ENCODE measurements at regions not wholly inside any gene's neighbourhood (a gene's known extent, or its start where the extent isn't known, plus 50 kb on each side); places are given as distances from the start of the nearest gene placed in this dataset.

DNA sequence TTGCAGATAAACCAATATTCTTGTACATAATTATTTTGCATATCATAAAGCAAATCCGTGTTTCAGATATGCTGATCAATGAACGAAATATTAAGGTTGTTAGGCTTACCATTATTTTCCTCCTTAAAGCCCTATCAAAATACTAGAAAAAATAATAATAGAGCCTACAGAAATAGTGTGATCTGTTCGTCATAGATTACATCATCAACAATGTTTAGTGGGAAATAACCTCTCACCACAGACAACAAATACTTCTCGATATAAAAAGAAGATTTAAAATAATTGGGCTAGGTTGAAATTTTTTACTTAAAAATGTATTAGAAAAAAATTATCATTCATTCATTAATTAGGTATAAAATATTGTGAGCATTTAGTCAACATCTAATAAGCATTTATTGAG, 71.0 kb upstream of the ADCY2 start:
- no peak for DNase-seq (ENCODE audit: extremely low spot score, unreplicated experiment)
- Mint-ChIP-seq H3K36me3 (no peaks in the 10 kb centered on the region), H3K9me3 (no peaks in the 10 kb centered on the region), H3K4me1 (ENCODE audit: unreplicated experiment) (peaks cover 14% of the 10 kb centered on the region), H3K4me3 (no peak overlapping the region), H3K27me3 (peaks cover 3% of the 10 kb centered on the region), H3K27ac (no peak overlapping the region)
- TF ChIP-seq, protein P1, sequence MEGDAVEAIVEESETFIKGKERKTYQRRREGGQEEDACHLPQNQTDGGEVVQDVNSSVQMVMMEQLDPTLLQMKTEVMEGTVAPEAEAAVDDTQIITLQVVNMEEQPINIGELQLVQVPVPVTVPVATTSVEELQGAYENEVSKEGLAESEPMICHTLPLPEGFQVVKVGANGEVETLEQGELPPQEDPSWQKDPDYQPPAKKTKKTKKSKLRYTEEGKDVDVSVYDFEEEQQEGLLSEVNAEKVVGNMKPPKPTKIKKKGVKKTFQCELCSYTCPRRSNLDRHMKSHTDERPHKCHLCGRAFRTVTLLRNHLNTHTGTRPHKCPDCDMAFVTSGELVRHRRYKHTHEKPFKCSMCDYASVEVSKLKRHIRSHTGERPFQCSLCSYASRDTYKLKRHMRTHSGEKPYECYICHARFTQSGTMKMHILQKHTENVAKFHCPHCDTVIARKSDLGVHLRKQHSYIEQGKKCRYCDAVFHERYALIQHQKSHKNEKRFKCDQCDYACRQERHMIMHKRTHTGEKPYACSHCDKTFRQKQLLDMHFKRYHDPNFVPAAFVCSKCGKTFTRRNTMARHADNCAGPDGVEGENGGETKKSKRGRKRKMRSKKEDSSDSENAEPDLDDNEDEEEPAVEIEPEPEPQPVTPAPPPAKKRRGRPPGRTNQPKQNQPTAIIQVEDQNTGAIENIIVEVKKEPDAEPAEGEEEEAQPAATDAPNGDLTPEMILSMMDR (conservative IDR thresholded peaks at IDR 0.05) = no peak

DNA sequence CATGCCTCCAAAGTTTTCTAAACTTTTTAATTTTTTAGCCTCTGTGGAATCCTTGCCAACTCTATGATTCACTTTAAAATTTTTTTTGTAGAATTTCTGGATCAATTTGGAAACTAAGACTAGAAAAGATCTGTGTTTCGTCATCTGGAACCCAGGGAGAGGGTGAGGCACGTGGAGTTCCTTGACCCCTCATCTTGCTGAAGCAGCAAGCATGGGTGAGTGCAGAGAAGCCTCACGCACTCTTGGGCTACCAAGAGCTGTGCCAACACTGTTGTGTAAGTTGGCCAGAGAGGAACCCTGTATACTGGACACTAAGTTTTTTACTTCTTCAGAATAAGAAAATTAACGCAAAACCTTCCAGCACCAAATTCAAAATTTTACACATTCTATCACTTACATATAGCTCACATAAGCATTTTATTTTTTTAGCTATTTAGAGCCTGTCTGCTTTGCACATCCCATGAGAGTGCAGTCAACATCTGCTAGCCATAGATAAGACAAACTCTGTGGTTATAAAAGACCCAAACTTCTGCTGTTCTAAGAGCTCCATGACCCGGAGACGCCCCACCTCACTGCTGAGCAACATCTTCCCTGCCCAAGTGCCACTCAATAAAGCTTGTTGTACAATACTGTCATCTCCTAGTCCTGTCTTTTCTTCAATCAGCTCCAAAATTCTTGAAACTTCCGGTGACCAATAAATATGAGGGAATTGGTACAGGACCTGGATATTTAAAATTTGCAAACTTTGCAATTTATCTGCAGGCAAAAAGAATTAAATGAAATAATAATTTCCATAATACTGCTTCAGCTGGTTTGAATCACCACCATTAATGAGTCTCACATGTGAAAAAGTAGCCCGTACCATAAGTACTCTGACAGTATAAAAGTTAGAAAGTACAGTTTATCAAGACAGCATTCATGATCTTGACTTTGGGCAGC, 69.7 kb upstream of the ADCY2 start:
- TF ChIP-seq, protein P1 (conservative IDR thresholded peaks at IDR 0.05) = no peak
- no peaks in the 10 kb centered on the region for H3K9me3 Mint-ChIP-seq
- H3K27me3 Mint-ChIP-seq = peaks cover 4% of the 10 kb centered on the region
- H3K4me1 Mint-ChIP-seq (ENCODE audit: unreplicated experiment) = peaks cover 28% of the 10 kb centered on the region
- no peak overlapping the region for H3K4me3 Mint-ChIP-seq
- H3K27ac Mint-ChIP-seq = no peak overlapping the region
- DNase-seq (ENCODE audit: extremely low spot score, unreplicated experiment) = no peak
- no peaks in the 10 kb centered on the region for H3K36me3 Mint-ChIP-seq

DNA sequence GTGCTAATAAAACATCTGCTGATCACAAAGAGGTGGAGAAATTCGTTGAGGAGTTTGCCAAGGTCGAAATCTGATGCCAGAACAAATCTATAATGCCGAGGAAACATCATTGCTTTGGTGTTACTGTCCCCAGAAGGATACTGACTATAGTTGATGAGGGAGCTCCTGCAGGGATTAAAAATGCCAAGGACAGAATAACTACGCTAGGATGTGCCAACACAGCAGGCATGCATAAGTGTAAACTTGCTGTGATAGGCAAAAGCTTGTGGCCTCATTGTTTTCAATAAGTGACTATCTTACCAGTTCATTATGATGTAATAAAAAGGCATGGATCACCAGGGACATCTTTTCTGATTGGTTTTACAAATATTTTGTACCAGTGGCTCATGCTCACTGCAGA, 66.8 kb upstream of the ADCY2 start:
- TF ChIP-seq, protein P1 (conservative IDR thresholded peaks at IDR 0.05) = no peak
- Mint-ChIP-seq H3K27ac (no peak overlapping the region), H3K4me3 (no peak overlapping the region)

DNA sequence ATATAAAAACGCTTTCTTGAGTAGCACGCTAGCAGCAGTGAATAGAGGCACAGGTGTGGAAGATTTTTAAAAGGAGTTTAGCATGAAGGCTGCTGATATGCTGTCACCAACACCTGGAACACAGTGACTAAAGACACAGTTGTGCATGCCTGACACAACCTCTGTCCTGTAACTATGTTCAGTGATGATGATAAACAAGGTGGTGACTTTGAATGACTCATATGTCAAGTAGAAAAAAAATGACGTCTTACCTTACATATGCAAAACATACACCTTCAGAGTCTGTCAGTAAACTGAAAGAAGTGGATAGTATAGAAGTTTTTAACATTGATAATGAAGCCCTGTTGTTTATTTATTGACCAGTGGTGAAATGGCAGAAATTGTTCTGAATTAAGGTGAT, 66.2 kb upstream of the ADCY2 start:
- Mint-ChIP-seq H3K36me3 (no peaks in the 10 kb centered on the region), H3K27me3 (peaks cover 4% of the 10 kb centered on the region), H3K4me1 (ENCODE audit: unreplicated experiment) (peaks cover 32% of the 10 kb centered on the region), H3K9me3 (peaks cover 4% of the 10 kb centered on the region), H3K4me3 (peak overlapping the region; percentile 30), H3K27ac (peak overlapping the region; percentile 32)
- TF ChIP-seq, protein P1 (conservative IDR thresholded peaks at IDR 0.05) = no peak
- no peak for DNase-seq (ENCODE audit: extremely low spot score, unreplicated experiment)

More for the DNA sequence above, 66.8 kb upstream of the ADCY2 start:
- Mint-ChIP-seq H3K36me3 (no peaks in the 10 kb centered on the region), H3K4me1 (ENCODE audit: unreplicated experiment) (peaks cover 32% of the 10 kb centered on the region), H3K27me3 (peaks cover 4% of the 10 kb centered on the region), H3K9me3 (no peaks in the 10 kb centered on the region)
- DNase-seq (ENCODE audit: extremely low spot score, unreplicated experiment) = no peak

DNA sequence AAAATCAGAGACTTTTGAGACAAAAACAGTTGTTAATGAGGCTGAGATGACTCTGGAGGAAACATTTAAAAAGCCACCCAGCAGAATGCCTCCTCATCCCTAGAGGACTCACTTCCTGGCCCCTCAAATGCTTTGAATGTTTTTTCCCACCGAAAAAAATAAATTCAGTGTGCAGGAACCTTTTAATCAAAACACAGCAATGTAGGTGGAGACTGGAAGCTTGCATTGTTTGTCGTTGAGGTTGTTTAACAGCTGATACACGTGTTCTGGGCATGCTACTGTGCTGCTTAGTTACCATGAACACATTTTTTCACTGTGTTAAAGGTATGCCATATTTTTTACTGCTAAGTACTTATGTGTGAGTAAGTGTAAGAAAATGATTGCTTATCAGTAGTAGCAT, 65.7 kb upstream of the ADCY2 start:
- TF ChIP-seq, protein P1 (conservative IDR thresholded peaks at IDR 0.05) = no peak
- no peak overlapping the region for H3K4me3 Mint-ChIP-seq
- peaks cover 32% of the 10 kb centered on the region for H3K4me1 Mint-ChIP-seq (ENCODE audit: unreplicated experiment)
- no peaks in the 10 kb centered on the region for H3K36me3 Mint-ChIP-seq
- peaks cover 4% of the 10 kb centered on the region for H3K27me3 Mint-ChIP-seq
- H3K27ac Mint-ChIP-seq = peak overlapping the region; percentile 32
- peaks cover 8% of the 10 kb centered on the region for H3K9me3 Mint-ChIP-seq
- no peak for DNase-seq (ENCODE audit: extremely low spot score, unreplicated experiment)

All from type B pancreatic cell (in vitro differentiated cells).